Bronchial epithelial cell (primary cell): ENCODE measurements at regions not wholly inside any gene's neighbourhood (a gene's known extent, or its start where the extent isn't known, plus 50 kb on each side); places are given as distances from the start of the nearest gene placed in this dataset.

Experiments
- DNase-seq: peaks from one replicate; pipeline ENCODE4 v3.0.0-alpha.2; 2010; ENCODE audit warnings: low read depth
- FAIRE-seq: peaks from 2 replicates; lab custom pipeline; 2011; peaks lifted over from hg19 to GRCh38; lab: Jason Lieb, UNC
- H3K27me3 ChIP-seq: 2 replicates; pipeline ENCODE4 v1.5.1; 2011; ENCODE audit warnings: low read length; ENCODE audit not compliant: control insufficient read depth, insufficient read depth
- H3K36me3 ChIP-seq: 2 replicates; pipeline ENCODE4 v1.5.1; 2011; ENCODE audit warnings: low read length; ENCODE audit not compliant: control insufficient read depth, insufficient read depth
- H3K4me3 ChIP-seq: 2 replicates; pipeline ENCODE4 v1.5.1; 2011; ENCODE audit warnings: mild to moderate bottlenecking, low read depth, low read length, control low read depth
- CTCF ChIP-seq: IDR thresholded peaks from 2 replicates; pipeline ENCODE4 v1.5.1; 2011; ENCODE audit warnings: mild to moderate bottlenecking, moderate library complexity, low read length, control low read depth, inconsistent platforms; ENCODE audit not compliant: insufficient read depth, severe bottlenecking

GRCh38 chr20:11556410-11556809, 361.3 kb upstream of the BTBD3 start:
- DNase-seq = no peak

DNA sequence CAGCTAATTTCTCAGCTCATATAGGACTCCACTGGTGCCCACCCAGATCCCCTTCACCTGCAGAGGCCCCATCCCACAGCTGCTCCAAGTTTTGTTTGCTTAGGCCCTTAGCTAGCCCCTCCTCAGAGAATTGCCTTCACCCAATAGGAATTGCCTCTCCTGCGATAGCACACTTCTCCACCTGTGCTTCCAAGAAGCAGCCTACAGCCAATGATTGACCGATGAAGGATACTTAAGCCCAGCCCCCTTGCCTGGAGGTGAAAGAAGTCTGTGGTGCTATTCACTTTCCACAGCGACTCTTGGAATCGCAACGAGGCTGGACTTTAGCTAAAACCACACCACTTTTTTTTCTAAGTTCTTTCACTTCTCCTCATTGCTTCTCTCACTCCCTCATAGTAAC, 353.2 kb upstream of the BTBD3 start:
- H3K36me3 ChIP-seq = no peaks in the 10 kb centered on the region
- no peaks in the 10 kb centered on the region for H3K27me3 ChIP-seq
- FAIRE-seq (no peak), DNase-seq (no peak)
- TF ChIP-seq CTCF = no peak
- H3K4me3 ChIP-seq = no peak overlapping the region

More at GRCh38 chr20:11556410-11556809, 361.3 kb upstream of the BTBD3 start:
- TF ChIP-seq CTCF = no peak
- FAIRE-seq = no peak
- no peaks in the 10 kb centered on the region for H3K27me3 ChIP-seq
- H3K36me3 ChIP-seq = no peaks in the 10 kb centered on the region
- no peak overlapping the region for H3K4me3 ChIP-seq

GRCh38 chr20:11569163-11569562, 348.5 kb upstream of the BTBD3 start:
- no peak for TF ChIP-seq CTCF
- no peak for DNase-seq

GRCh38 chr20:11573507-11573906, 344.2 kb upstream of the BTBD3 start:
- Histone ChIP-seq H3K36me3 (no peaks in the 10 kb centered on the region), H3K4me3 (no peak overlapping the region), H3K27me3 (no peaks in the 10 kb centered on the region)
- DNase-seq = no peak
- TF ChIP-seq CTCF = no peak
- FAIRE-seq = no peak

More at GRCh38 chr20:11569163-11569562, 348.5 kb upstream of the BTBD3 start:
- Histone ChIP-seq H3K4me3 (no peak overlapping the region), H3K36me3 (no peaks in the 10 kb centered on the region), H3K27me3 (no peaks in the 10 kb centered on the region)
- FAIRE-seq = no peak

GRCh38 chr20:11581271-11581670, 336.4 kb upstream of the BTBD3 start:
- DNase-seq = no peak
- Histone ChIP-seq H3K27me3 (no peaks in the 10 kb centered on the region), H3K36me3 (no peaks in the 10 kb centered on the region), H3K4me3 (no peak overlapping the region)
- FAIRE-seq = no peak
- TF ChIP-seq CTCF = no peak

- no peaks in the 10 kb centered on the region for H3K27me3 ChIP-seq
- no peak overlapping the region for H3K4me3 ChIP-seq
- FAIRE-seq (no peak), DNase-seq (no peak)
- TF ChIP-seq CTCF = no peak
- no peaks in the 10 kb centered on the region for H3K36me3 ChIP-seq
These were observed 335.6 kb upstream of the BTBD3 start for GRCh38 chr20:11582060-11582459.
